HG03135 (cell line): ENCODE measurements at regions not wholly inside any gene's neighbourhood (a gene's known extent, or its start where the extent isn't known, plus 50 kb on each side); places are given as distances from the start of the nearest gene placed in this dataset.

ENCODE experiments used
- ATAC-seq: cut with Tn5 transposase; IDR thresholded peaks from one replicate; pipeline ENCODE4 v1.9.1; 2021; ENCODE audit warnings: mild to moderate bottlenecking, moderate library complexity; ENCODE audit not compliant: unreplicated experiment

- ATAC-seq = no peak
Observed at GRCh38 chr6:128672023-128672422, 151.6 kb upstream of the PTPRK start.

- no peak for ATAC-seq
Observed at GRCh38 chr6:128667339-128667858, 147.0 kb upstream of the PTPRK start.

GRCh38 chr6:128666405-128666804 is 146.0 kb upstream of the PTPRK start:
- no peak for ATAC-seq

GRCh38 chr6:128663238-128663637 is 142.8 kb upstream of the PTPRK start:
- ATAC-seq = peak; percentile 72

- ATAC-seq = no peak
Observed at GRCh38 chr6:128659878-128660622, 139.7 kb upstream of the PTPRK start.

DNA sequence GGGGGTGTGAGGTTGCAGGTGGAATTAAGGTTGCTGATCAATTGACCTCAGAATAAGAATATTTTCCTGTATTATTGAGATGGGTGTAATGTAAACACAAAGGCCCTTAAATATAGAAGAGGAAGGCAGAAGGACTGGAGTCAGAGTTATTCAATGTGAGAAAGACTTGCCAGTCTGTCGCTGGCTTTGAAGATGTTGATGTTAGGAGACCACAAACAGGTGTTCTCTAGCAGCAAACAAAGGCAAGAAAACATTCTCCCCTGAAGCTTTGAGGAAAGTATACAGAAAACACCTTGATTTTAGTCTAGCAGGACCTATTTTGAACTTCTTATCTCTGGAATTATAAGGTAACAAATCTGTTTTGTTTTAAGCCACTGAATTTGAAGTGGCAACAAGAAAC is 138.9 kb upstream of the PTPRK start:
- ATAC-seq = no peak

DNA sequence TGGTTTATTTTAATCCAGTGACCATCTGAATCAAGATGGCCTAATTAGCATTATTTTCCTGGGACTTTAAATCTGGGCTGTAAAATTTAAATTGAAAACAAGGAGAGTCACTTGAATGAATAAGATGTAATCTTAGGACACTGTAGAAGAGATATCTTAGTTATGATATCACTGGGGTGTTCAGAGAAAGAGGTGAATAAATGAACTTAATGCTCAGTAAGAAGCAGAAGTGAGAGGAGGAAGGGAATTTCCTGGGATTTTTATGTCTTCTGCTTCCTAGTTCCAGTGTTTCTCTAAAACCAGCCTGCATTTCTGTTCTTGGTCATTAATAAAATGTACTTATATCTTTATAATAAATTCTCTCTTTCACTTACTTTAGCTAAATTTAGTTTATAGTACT is 136.8 kb upstream of the PTPRK start:
- ATAC-seq = no peak

DNA sequence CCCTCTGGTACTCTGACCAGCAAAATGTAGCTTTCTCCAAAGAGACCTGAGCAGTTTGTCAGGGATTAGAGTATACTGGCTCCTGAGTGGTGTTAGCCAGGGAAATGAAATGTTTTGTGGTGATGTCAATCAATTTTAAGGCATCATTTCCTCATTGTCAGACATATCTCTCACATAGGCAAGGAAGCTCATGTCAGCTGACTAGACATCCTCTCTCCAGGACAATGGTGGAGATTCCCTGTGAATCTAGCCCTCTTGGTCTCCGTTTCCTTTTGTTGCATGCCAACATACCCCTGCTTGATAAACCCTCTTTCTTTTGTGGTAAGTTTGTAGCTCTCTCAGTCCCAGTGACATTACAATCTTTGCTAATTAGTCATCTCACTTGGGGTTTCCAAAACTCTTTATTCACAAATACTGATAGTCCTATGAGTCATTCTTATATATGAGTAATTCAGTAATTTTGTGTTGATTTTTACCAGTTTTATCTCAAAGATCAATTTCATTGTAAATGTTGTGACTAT is 135.6 kb upstream of the PTPRK start:
- peak; percentile 82 for ATAC-seq

- no peak for ATAC-seq
Observed at GRCh38 chr6:128648022-128648598, 127.7 kb upstream of the PTPRK start.

GRCh38 chr6:128642132-128642531 is 121.7 kb upstream of the PTPRK start:
- ATAC-seq = no peak

- ATAC-seq = no peak
Observed at GRCh38 chr6:128641703-128642102, 121.3 kb upstream of the PTPRK start.

- ATAC-seq = no peak
Observed at GRCh38 chr6:128638817-128639216, 118.4 kb upstream of the PTPRK start.

GRCh38 chr6:128635219-128635618 is 114.8 kb upstream of the PTPRK start:
- ATAC-seq = no peak

- no peak for ATAC-seq
Observed at GRCh38 chr6:128632131-128632530, 111.7 kb upstream of the PTPRK start.

- no peak for ATAC-seq
Observed at GRCh38 chr6:128631031-128631430, 110.6 kb upstream of the PTPRK start.

- ATAC-seq = no peak
Observed at GRCh38 chr6:128630213-128630612, 109.8 kb upstream of the PTPRK start.

GRCh38 chr6:128617285-128617684 is 96.9 kb upstream of the PTPRK start:
- no peak for ATAC-seq

GRCh38 chr6:128616342-128616741 is 95.9 kb upstream of the PTPRK start:
- no peak for ATAC-seq

DNA sequence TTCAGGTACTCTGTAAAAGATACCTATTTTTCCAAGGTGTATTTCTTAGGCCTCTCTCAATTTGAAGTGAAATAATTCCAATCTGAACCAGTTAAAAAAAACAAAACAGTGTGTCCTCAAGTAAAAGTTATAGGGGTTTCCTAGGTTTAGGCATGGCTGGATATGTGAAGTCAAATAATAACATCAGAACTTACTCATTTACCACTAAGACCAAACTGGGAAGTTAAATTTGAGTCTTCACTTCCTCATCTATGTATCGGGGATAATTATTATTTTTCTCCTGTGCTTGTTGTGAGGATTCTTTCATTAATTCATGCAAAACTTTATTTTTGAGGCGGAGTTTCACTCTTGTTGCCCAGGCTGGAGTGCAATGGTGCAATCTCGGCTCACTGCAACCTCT is 86.2 kb upstream of the PTPRK start:
- no peak for ATAC-seq

DNA sequence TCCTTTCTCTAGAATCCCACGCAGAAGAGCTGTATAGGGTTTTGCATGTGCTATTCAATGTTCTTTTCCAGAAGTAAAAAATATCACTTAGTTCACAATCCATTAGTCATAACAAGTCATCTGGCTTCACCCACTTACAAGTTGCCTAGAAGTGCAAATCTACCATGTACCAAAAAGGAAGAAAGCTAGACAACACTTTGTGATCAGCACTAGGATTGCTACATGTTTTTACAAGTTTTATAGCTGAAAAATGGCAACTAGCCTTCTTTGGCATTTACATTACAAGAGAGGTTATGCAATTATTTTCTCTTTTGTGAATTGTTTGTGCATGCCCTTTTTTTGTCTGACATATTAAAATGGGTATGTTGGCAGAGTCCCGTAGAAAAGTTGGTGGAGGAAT is 85.6 kb upstream of the PTPRK start:
- ATAC-seq = no peak

DNA sequence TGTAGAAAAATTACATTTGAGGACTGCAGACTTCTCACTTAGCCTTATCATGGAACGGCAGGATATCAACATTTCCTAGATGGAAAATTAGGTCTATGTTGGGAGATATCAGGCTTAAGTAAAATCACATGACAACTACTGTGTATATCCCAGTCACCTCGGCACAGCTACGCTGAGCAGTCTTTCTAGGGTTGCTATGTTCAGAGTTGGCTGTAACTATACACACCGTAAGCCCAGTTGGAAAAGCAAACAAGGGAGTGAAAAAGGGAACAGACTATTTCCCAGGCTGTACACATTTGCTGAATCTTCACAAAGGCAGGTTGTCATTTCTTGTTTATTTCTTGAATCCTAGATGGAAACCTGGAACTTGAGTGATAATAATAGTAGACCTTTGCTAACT is 80.7 kb upstream of the PTPRK start:
- ATAC-seq = no peak

DNA sequence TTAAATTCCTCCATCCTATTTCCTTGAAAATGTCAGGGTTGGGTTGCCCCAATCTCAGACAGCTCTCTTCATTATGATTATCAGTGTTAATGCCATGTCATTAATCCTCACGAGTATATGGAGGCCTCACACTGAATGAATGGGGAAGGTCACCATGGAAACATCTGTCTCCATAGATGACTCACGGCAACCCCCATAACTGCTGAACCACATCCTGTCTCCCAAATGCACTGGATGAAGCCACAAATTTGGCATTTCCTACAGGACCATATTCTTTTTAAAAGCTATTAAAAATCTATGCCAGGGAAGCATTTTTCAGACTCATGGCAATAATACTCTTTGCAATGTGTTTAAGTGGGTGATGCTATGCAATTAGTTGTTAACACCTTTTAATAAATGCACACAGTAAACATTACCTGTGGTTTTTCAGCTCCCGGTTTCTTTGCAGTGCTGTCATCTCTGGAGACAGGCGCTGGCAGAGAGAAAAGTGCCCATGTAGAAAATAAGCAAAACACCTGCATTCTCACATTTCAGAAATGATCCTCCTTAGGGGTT is 80.1 kb upstream of the PTPRK start:
- peak; percentile 79 for ATAC-seq
